ENCODE measurements at regions not wholly inside any gene's neighbourhood (a gene's known extent, or its start where the extent isn't known, plus 50 kb on each side); places are given as distances from the start of the nearest gene placed in this dataset.
"Not testable (repeated sequence)": the region's sequence is repeated elsewhere in the genome, so short reads cannot be mapped to it uniquely, and the experiment has no call there.

DNA sequence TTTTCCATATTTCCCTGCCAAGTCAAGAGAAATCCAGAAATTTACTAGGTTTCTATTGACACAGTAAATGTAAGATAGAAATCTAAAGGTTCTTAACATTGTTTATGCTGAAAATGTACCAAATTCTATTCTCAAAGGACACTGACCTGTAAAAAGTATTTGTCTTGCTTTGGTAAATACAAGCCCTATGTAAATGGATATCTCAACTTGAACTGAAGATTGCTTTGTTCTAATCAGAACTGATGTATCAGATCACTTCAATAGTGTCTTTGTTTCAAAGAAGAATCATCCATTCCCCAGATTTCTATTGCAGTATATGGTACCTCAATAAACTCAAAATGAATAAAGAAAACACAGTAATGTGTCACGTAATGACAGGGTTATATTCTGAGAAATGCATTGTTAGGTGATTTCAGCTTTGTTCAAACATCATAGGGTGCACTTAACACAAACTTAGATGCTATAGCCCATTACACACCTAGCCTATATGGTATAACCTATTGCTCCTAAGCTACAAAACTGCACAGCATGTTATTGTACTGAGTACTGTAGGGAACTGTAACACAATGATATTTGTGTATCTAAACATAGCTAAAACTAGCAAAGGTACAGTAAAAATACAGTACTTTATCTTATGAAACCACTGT, 143.5 kb upstream of the NECTIN3 start:
- DNase-seq = no peak

DNA sequence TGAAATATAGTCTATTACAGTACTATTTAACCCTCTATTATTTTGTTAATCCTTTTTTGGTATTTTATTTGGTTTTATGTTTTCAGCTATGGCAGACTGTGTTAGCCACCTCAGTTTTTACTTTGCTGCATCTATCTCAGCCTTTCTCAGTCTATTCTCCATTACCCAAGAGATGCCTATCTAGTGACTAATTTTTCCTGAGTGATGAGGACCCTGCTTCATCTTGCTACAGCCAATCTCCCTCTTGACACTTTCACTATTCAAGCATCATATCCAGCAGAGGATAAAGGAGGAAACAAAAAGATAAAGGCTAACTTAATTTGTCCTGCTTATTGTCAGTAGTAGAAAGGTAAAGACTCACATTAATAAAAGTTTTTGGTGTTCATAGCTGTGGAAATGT, 141.8 kb upstream of the NECTIN3 start:
- no peak for DNase-seq

GRCh38 chr3:110932567-110932966, 139.0 kb upstream of the NECTIN3 start:
- no peak for DNase-seq

DNA sequence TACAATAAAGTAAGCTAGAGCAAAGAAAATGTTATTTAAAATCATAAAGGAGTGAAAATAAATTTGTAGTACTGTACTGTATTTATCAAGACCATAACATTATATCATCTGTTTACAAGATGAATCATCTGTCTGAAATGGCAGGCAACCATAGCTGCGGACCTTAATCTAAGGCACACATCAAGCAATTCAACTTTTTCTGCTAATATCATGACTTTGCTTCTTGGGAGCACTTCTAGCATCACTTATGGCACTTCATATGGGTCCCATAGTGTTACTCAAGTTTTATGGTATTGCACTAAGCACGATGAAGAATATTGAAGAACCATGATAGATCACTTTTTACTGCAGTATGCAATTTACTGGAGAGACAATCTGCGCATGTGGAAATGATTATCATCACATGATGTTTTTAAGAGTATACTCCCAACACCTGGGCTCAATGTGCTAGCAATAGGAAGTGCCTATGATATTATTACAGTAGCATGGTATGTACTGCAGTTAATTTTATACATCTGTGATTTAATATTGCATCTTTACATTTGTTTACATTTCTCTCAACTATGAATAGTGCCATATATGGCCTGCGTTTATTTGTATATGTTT, 137.7 kb upstream of the NECTIN3 start:
- DNase-seq = no peak

- no peak for DNase-seq
Observed at GRCh38 chr3:110938629-110939028, 133.0 kb upstream of the NECTIN3 start.

GRCh38 chr3:110940055-110940454, 131.6 kb upstream of the NECTIN3 start:
- no peak for DNase-seq

DNA sequence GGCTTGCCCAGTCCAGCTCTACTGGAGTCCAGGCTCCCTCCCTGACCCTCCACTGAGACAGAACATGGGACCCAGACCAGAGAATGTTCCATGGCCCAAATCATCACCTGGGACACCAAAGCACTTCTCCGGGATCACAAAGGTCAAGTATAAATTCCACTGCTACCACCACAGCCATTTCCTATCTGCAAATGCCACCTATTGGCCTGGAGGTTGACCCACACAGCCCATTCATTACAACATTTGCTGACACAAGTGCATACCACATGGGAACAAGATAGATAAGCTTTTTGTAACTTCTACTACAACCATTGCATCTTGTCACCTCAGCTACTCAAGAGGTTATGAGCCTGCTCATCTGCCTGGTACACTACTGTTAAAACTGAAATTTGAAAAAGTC, 126.8 kb upstream of the NECTIN3 start:
- DNase-seq = no peak

DNA sequence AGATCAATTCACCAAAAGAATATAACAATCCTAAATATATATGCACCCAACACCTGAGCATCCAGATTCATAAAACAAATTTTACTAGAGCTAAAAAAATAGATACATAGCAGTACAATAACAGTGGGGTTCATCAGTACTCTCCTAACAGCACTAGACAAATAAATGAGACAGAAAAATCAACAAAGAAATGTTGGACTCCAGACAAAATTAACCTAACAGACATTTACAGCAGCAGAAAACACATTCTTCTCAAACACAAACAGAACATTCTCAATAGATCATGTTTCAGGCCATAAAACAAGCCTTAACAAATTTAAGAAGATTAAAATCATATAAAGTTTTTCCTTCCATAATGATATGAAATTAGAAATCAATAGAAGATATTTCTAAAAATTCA, 124.8 kb upstream of the NECTIN3 start:
- no peak for DNase-seq

DNA sequence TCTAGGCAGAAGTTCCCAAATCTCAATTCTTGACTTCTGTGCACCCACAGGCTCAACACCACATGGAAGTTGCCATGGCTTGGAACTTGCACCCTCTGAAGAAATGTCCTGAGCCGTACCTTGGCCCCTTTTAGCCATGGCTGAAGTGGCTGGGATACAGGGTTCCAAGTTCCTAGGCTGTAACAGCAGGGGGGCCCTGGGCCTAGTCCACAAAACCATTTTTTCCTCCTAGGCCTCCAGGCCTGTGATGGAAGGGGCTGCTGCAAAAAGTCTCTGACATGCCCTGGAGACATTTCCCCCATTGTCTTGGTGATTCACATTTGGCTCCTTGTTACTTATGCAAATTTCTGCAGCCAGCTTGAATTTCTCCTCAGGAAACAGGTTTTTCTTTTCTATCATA, 122.4 kb upstream of the NECTIN3 start:
- DNase-seq = not testable (repeated sequence)

DNA sequence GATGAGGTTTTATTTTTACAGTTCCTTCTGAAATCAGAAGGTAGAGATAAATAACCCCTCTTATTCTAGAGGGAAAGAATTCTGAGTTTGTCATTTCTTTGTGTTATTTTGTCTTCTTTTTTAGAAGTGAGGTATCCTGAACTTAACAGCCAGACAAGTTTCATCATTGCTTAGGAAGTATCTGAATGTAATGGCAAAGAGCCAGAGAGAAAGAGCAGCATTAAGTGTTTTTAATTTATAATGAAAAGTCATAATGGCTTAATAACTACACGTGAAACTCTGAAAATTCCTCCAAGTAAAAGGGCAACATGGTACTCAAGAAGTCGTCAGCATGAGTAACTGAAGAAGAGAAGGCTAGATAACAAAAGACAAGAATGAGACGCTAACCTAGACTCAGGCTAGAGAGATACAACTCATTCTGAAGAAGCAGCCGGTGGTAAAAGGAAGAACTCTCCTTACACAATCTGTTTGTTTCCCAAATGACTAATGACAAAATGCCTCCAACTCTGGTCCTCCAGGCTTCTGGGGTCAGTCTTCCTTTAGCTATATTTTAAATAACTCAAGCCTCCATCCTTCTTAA, 116.2 kb upstream of the NECTIN3 start:
- no peak for DNase-seq

DNA sequence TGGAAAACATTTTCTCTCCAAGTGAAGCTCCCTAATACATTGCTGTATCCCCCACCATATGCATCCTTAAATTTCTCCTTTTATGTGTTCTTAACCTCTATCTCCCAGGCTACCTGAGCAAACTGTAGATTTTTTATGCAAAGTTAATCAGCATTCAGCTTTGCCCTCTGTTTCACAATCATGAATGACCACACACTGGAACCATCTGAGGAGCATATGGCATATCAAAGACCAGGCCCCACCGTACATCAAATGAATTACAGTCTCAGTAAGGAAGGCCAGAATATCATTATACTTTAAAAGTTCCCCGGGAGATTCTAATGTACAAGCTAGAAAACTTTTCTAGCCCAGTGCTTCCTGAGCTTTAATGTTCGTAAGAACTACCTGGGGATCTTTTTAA, 115.5 kb upstream of the NECTIN3 start:
- DNase-seq = no peak

DNA sequence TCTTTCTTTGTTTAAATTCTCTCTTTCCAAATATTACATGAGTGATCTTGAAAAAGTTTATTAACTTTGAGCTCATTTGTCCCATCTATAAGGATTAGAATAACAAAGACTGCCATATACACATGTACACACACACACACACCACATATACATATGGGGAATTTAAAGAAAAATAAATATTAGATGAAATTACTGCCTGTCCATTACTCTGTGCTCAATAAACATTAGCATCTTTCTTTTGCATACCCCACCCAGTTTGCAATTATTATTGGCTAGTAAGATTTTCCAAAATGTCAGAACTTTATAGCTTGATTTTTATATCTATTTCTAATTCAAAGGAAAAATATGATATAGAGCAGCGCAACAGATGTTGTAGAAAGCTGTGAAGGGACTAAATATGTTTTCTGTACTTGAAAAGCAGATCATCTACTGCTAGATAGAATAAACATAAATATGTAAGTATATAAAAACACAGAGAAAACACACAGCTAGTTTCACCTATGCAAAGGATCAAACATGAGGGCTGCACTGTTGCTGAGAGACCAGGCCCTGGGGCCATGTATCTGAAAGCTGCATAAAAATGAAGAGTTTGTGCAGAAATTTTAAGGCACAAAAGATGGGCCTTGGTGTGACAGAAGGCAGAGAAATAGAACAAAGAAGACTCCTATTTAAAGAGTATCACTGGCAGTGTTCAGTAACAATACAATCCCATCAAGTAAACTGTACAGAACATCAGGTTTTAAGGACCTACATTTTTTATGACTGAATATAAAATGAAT, 114.2 kb upstream of the NECTIN3 start:
- no peak for DNase-seq

- no peak for DNase-seq
Observed at GRCh38 chr3:110958313-110959147, 113.1 kb upstream of the NECTIN3 start.

GRCh38 chr3:110965976-110966375, 105.6 kb upstream of the NECTIN3 start:
- no peak for DNase-seq

GRCh38 chr3:110966966-110967663, 104.5 kb upstream of the NECTIN3 start:
- DNase-seq = no peak

- no peak for DNase-seq
Observed at GRCh38 chr3:110968076-110968475, 103.5 kb upstream of the NECTIN3 start.

DNA sequence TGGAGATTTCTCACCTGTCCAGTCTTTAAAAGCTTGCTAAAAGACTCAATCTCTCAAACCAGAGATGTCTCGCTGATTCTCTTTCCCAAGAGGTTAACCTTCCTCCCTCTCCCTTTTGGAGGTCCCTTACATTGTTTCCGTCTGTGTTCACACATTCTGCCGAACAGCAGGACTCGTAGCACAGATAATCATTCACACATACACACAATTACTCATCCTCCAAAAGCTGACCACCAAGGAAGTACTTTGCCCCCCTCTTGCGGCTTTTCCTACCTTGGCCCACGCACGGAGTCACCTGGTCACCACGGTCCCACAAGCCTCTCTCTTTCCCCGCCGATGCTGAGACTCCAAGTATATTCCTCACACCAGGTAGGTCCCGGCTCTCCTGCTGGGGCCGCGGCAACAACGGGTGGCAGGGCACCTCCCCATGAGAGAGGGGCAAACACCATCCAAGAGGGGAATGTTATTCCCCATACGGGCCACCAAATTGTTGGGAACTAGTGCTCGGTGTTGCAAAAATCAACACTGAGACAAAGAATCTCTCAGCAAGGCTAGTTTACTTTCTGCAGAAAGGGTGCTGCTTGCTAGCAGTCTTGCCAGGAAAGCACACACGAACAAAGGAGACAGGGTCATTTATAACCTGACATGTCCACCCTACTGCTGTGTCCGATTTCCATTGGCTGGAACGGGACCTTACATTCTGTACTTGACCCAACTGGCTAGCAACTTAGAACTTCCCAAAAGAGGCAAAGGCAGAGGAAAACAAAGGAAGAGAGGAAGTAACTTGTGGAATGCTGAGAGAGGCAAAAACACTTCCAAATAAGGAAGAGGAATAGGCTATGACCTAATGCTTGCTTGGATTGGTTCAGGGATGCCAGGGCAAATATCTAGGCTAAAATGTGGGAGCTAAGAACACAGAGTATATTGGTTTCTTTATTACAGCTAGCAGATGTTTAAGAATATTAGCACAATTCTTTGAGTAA, 102.1 kb upstream of the NECTIN3 start:
- DNase-seq = no peak

DNA sequence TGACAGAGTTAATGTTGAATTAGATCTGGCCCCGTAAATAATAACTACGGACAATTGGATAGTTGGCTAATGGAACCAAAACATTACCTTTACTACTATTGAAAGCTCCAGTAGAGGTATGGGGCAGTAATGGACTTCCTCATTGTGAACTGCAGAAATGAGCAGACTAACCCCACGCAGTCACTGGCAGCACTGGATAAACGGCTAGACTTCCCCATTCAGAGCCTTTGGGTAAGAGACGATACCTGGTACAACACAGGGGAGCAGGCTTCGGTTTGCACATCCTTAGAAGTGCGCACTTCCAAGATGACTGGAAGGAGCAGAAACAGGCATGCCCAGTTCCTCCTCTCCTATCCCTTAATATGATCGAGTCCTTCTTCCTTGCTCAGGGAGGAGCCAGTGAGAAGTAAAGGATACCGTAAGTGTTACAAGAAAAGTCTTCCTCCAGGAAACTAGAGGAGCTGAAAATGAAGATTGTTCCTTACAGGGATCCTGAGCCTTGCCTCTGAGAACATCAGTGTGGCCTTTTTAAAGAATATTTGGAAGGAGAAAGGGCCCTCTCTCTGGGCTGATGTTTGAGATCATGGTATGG, 100.5 kb upstream of the NECTIN3 start:
- no peak for DNase-seq

DNA sequence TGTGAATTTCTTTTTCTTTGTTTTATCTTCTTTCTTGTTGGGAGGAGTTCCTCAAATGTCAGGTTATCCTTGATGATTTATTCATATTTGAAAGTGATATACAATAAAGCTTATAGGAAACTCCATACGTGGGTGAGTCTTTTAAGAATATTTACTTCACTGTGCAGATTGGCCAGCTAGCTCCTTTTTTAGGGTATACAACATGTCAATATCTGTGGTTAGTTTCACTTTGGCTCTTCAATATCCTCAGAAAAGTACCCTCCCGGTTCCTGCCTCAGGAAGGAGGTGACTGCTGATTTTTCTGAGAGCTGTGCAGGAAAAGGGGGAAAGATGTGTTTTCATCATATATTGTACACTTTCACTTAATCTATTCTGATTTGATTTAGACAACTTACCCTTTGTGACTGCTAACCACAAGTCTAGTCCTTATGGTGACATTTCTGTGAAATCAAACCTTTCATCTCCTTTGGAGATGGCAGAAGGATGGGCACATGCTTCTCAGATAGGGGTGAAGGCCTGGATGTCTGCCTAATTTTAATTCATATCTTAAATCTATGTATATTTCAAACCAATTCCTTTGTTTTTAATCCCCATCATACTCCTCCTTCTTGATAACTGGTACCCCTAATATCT, 98.2 kb upstream of the NECTIN3 start:
- DNase-seq = no peak

- no peak for DNase-seq
Observed at GRCh38 chr3:110974902-110975301, 96.7 kb upstream of the NECTIN3 start.
